ENCODE measurements at regions not wholly inside any gene's neighbourhood (a gene's known extent, or its start where the extent isn't known, plus 50 kb on each side); places are given as distances from the start of the nearest gene placed in this dataset.

GRCh38 chr6:87829622-87830121 lies 127.6 kb upstream of the AKIRIN2 start:
- no peak for TF ChIP-seq CTCF (IDR thresholded peaks at IDR 0.05; ENCODE audit: insufficient read depth, low read depth, low read length)
- no peak for DNase-seq (ENCODE audit: low read depth)
- H3K4me3 ChIP-seq (ENCODE audit: low read depth, low read length) = no peak overlapping the region
- H3K36me3 ChIP-seq (ENCODE audit: control insufficient read depth, insufficient read depth, low read length) = no peaks in the 10 kb centered on the region
- POLR2A ChIA-PET = no interaction called here
- H3K27me3 ChIP-seq (ENCODE audit: control insufficient read depth, insufficient read depth, low read length) = peaks cover 2% of the 10 kb centered on the region; the same call in 1 of the 2 replicates
- CTCF ChIA-PET = interaction anchor here (0.6 kb wide), 1 partner anchor 482 kb away, joined by 4 read pairs; no protein-coding TSS in a partner anchor

- Histone ChIP-seq H3K27me3 (ENCODE audit: control insufficient read depth, insufficient read depth, low read length) (peaks cover 2% of the 10 kb centered on the region; the same call in 1 of the 2 replicates), H3K36me3 (ENCODE audit: control insufficient read depth, insufficient read depth, low read length) (no peaks in the 10 kb centered on the region), H3K4me3 (ENCODE audit: low read depth, low read length) (no peak overlapping the region)
- DNase-seq (ENCODE audit: low read depth) = no peak
- POLR2A ChIA-PET = no interaction called here
- CTCF ChIA-PET = no interaction called here
- no peak for TF ChIP-seq CTCF (IDR thresholded peaks at IDR 0.05; ENCODE audit: insufficient read depth, low read depth, low read length)
These were observed 126.0 kb upstream of the AKIRIN2 start for GRCh38 chr6:87828044-87828443.

GRCh38 chr6:87827346-87827745 lies 125.3 kb upstream of the AKIRIN2 start:
- TF ChIP-seq CTCF (IDR thresholded peaks at IDR 0.05; ENCODE audit: insufficient read depth, low read depth, low read length) = no peak
- Histone ChIP-seq H3K36me3 (ENCODE audit: control insufficient read depth, insufficient read depth, low read length) (no peaks in the 10 kb centered on the region), H3K27me3 (ENCODE audit: control insufficient read depth, insufficient read depth, low read length) (peaks cover 2% of the 10 kb centered on the region; the same call in 1 of the 2 replicates), H3K4me3 (ENCODE audit: low read depth, low read length) (no peak overlapping the region)
- no peak for DNase-seq (ENCODE audit: low read depth)
- ChIA-PET CTCF (no interaction called here), POLR2A (no interaction called here)

- CTCF ChIA-PET = no interaction called here
- DNase-seq (ENCODE audit: low read depth) = no peak
- peaks cover 2% of the 10 kb centered on the region; the same call in 1 of the 2 replicates for H3K27me3 ChIP-seq (ENCODE audit: control insufficient read depth, insufficient read depth, low read length)
- POLR2A ChIA-PET = no interaction called here
- no peaks in the 10 kb centered on the region for H3K36me3 ChIP-seq (ENCODE audit: control insufficient read depth, insufficient read depth, low read length)
- no peak for TF ChIP-seq CTCF (IDR thresholded peaks at IDR 0.05; ENCODE audit: insufficient read depth, low read depth, low read length)
- H3K4me3 ChIP-seq (ENCODE audit: low read depth, low read length) = no peak overlapping the region
These were observed 124.4 kb upstream of the AKIRIN2 start for GRCh38 chr6:87826424-87826823.

GRCh38 chr6:87825821-87826221 lies 123.8 kb upstream of the AKIRIN2 start:
- no peak for DNase-seq (ENCODE audit: low read depth)
- CTCF ChIA-PET = no interaction called here
- POLR2A ChIA-PET = no interaction called here
- TF ChIP-seq CTCF (IDR thresholded peaks at IDR 0.05; ENCODE audit: insufficient read depth, low read depth, low read length) = no peak
- H3K4me3 ChIP-seq (ENCODE audit: low read depth, low read length) = no peak overlapping the region
- H3K27me3 ChIP-seq (ENCODE audit: control insufficient read depth, insufficient read depth, low read length) = peaks cover 2% of the 10 kb centered on the region; the same call in 1 of the 2 replicates
- H3K36me3 ChIP-seq (ENCODE audit: control insufficient read depth, insufficient read depth, low read length) = no peaks in the 10 kb centered on the region
